Uterus (tissue), 3 donors: ENCODE measurements at regions not wholly inside any gene's neighbourhood (a gene's known extent, or its start where the extent isn't known, plus 50 kb on each side); places are given as distances from the start of the nearest gene placed in this dataset.

ENCODE experiments used
- DNase-seq, 2 donors: peaks; one replicate each; pipeline ENCODE4 v3.0.0-alpha.2; 2019 to 2020
- H3K27ac ChIP-seq, 2 donors: fragments of 200-600 bp; sonication (generic); 1 replicate in 1 of 2; 2 replicates in 1 of 2; pipeline ENCODE4 v1.5.1; 2016 to 2018
- H3K27me3 ChIP-seq, 2 donors: fragments of 200-600 bp; sonication (generic); one replicate each; pipeline ENCODE4 v1.5.1; 2018 to 2019; ENCODE audit warnings: control low read depth in 1 of 2
- H3K36me3 ChIP-seq, 2 donors: fragments of 200-600 bp; sonication (generic); one replicate each; pipeline ENCODE4 v1.5.1; 2019; ENCODE audit warnings: control low read depth in 1 of 2
- H3K4me1 ChIP-seq, 2 donors: fragments of 200-600 bp; sonication (generic); one replicate each; pipeline ENCODE4 v1.5.1; 2018 to 2019; ENCODE audit warnings: control low read depth in 1 of 2
- H3K4me3 ChIP-seq, 2 donors: fragments of 200-600 bp; sonication (generic); 1 replicate in 1 of 2; 2 replicates in 1 of 2; pipeline ENCODE4 v1.5.1; 2018 to 2019; ENCODE audit warnings: mild to moderate bottlenecking in 1 of 2
- H3K9me3 ChIP-seq, 2 donors: fragments of 200-600 bp; sonication (generic); one replicate each; pipeline ENCODE4 v1.5.1; 2019; ENCODE audit warnings: control low read depth in 1 of 2
- CTCF ChIP-seq, 4 experiments: fragments of 200-600 bp in 2 of 4; fragments of 450-650 bp in 2 of 4; sonication (generic) in 2 of 4; IDR thresholded peaks; one replicate each; pipeline ENCODE4 v1.5.1; 2016 to 2019; ENCODE audit warnings: antibody characterized with exemption in 4 of 4, mild to moderate bottlenecking in 2 of 4, moderate library complexity in 1 of 4
- POLR2A ChIP-seq, 2 donors: fragments of 450-650 bp; IDR thresholded peaks; one replicate each; pipeline ENCODE4 v1.6.1; 2016; ENCODE audit warnings: antibody characterized with exemption in 2 of 2, mild to moderate bottlenecking in 1 of 2, moderate library complexity in 1 of 2
- intact Hi-C: fragments of 100-400 bp; cut with DNase I; formaldehyde crosslinking; loops from one replicate; pipeline ENCODE4 v1.15.1; 2023; ENCODE audit warnings: low total_unique reads
- donor health status: DM: yes; HTN: yes; CAD: no.

DNA sequence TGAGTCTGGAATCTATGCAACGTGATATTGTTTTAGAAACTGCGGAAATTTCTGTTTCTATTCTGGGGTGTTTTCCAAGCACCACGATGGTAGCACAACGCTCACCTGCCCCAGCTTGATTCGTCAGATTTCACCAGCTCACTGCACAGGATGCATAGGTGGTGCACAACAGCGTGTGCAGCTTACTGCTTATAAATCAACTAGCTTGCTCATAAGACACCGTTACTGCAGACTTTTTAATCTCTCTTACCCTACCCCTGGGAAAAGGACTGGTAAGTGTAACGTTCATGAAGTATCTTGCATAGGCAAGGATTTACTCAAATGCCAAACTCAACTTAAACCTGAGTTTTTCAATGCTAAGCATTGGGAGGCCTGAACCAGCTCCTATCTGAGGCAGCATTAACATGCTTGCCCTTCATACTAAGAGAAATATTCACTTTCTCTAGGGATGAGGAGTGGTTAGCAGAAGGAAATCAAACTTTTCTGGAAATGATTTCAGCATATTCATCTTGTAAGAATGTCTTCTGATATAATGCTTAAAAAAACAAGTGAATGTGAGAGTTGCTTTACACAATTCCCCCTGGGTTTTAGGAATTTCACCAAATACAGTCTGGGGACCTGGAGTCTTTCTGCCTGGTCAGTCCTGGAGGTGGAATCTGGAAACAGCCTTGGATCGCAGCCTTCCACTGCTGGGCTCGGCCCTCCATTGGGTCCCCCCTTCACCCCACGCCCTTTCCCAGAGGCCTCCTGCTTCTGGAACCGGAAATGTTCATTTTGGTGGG is 100.6 kb downstream of the DACT2 start:
- Histone ChIP-seq H3K36me3 (no peaks in the 10 kb centered on the region), H3K4me1 (no peaks in the 10 kb centered on the region), H3K4me3 (no peak overlapping the region), H3K27me3 (no peaks in the 10 kb centered on the region), H3K27ac (peak overlapping the region in 1 of 2 donors; percentile 45), H3K9me3 (no peaks in the 10 kb centered on the region)
- TF ChIP-seq POLR2A (IDR thresholded peaks at IDR 0.05): no peak
- DNase-seq: no peak
- intact Hi-C loops: no loop called here

DNA sequence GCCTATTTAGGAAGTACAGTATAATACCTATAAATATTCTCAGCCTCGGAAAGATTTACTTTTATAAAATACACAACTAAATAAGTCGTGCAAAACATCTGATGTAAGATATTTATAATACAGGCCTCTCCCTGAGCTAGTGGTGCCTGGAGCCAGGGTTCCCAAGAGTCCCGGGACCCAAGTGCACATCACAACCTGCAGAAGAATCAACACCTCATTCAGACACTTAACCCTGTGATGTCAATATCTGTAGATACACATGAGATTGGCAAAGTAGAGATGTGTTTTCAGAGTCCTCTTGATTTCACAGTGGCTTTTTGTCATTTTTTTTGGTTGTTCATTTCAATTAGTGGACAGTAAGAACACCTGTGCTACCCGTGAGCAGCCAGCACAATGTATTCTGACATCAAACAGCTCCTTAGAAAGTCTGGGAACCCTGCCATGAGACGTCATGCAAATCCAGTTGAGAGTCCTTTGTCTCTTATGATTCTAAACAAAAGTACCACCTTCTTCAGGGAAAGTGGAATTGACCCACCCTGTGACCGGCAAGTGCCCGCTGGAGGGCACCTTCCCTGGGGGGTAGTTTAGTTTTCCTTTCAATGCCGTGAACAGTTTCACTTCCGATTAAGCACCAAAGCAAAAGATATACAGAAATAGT is 101.6 kb downstream of the DACT2 start:
- no peaks in the 10 kb centered on the region for H3K36me3 ChIP-seq
- no peaks in the 10 kb centered on the region for H3K9me3 ChIP-seq
- no peak for DNase-seq
- no peak overlapping the region for H3K27ac ChIP-seq
- no peaks in the 10 kb centered on the region for H3K4me1 ChIP-seq
- no peak overlapping the region for H3K4me3 ChIP-seq
- intact Hi-C loops: no loop called here
- no peaks in the 10 kb centered on the region for H3K27me3 ChIP-seq
- no peak for TF ChIP-seq CTCF (IDR thresholded peaks at IDR 0.05)
- TF ChIP-seq POLR2A (IDR thresholded peaks at IDR 0.05): no peak

GRCh38 chr6:168217216-168217879 is 102.2 kb downstream of the DACT2 start:
- H3K4me3 ChIP-seq: no peak overlapping the region
- no peaks in the 10 kb centered on the region for H3K36me3 ChIP-seq
- DNase-seq: no peak
- TF ChIP-seq CTCF (IDR thresholded peaks at IDR 0.05) (no peak), POLR2A (IDR thresholded peaks at IDR 0.05) (no peak)
- no peak overlapping the region for H3K27ac ChIP-seq
- no peaks in the 10 kb centered on the region for H3K4me1 ChIP-seq
- no peaks in the 10 kb centered on the region for H3K9me3 ChIP-seq
- intact Hi-C loops: no loop called here
- no peaks in the 10 kb centered on the region for H3K27me3 ChIP-seq

DNA sequence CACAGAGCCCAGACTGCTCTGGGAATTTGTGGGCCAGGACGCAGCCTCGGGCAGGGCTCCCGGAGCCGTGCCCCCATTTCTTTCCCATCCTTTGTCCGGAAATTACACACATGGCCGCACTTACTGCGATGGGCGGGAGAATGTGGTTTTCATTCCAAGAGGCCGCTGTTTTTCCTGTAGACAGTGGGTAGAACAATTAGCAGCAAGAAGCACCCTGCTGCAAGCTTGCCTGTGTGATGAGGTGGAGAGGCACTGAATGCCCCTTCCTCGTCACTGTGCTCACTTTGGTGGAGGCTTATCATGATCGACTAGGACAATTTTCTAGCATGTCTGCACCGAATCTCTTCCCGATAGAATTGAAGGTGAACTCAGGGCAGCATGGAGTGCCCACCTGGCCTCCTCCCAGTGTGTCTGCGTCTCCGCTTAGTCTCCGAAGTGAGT is 102.8 kb downstream of the DACT2 start:
- TF ChIP-seq CTCF (IDR thresholded peaks at IDR 0.05) (no peak), POLR2A (IDR thresholded peaks at IDR 0.05) (no peak)
- intact Hi-C loops: no loop called here

GRCh38 chr6:168216117-168216516 is 103.5 kb downstream of the DACT2 start:
- H3K9me3 ChIP-seq: no peaks in the 10 kb centered on the region
- no peak for DNase-seq
- TF ChIP-seq POLR2A (IDR thresholded peaks at IDR 0.05) (no peak), CTCF (IDR thresholded peaks at IDR 0.05) (no peak)
- intact Hi-C loops: no loop called here
- H3K27me3 ChIP-seq: no peaks in the 10 kb centered on the region
- H3K4me3 ChIP-seq: no peak overlapping the region
- no peaks in the 10 kb centered on the region for H3K4me1 ChIP-seq
- H3K27ac ChIP-seq: no peak overlapping the region
- H3K36me3 ChIP-seq: no peaks in the 10 kb centered on the region

More for the DNA sequence above, 102.8 kb downstream of the DACT2 start:
- H3K36me3 ChIP-seq: no peaks in the 10 kb centered on the region
- no peaks in the 10 kb centered on the region for H3K9me3 ChIP-seq
- no peak overlapping the region for H3K27ac ChIP-seq
- H3K4me3 ChIP-seq: no peak overlapping the region
- no peaks in the 10 kb centered on the region for H3K4me1 ChIP-seq
- no peaks in the 10 kb centered on the region for H3K27me3 ChIP-seq
- no peak for DNase-seq
